Stimulated activated CD4-positive, alpha-beta T cell treated with anti-CD3 and anti-CD28 coated beads, TNF-alpha, amount 100 ng/mL, for 24 hours (primary cell): ENCODE measurements at regions not wholly inside any gene's neighbourhood (a gene's known extent, or its start where the extent isn't known, plus 50 kb on each side); places are given as distances from the start of the nearest gene placed in this dataset.
"Not testable (repeated sequence)": the region's sequence is repeated elsewhere in the genome, so short reads cannot be mapped to it uniquely, and the experiment has no call there.

Experiments
- DNase-seq, 3 experiments: peaks; one replicate each; pipeline ENCODE4 v3.0.0-alpha.2; 2020; ENCODE audit warnings: low read depth in 3 of 3

DNA sequence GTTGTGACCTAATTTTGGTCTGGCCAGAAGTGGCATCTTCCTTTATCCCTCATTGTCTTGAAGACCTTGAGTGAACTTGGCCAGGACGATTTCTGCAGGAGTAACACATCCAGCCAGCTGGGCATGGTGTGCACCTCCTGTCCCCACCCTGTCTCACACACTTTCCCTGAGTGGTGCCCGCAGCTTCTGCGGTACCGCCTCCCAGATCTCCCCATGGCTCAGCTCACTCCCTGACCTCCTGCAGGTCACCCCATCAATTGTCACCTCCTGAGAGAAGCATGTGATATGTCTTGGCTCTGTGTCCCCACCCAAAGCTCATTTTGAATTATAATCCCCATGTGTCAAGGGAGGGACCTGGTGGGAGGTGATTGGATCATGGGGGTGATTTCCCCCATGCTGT lies 50.2 kb upstream of the TP53I11 start:
- DNase-seq = no peak

DNA sequence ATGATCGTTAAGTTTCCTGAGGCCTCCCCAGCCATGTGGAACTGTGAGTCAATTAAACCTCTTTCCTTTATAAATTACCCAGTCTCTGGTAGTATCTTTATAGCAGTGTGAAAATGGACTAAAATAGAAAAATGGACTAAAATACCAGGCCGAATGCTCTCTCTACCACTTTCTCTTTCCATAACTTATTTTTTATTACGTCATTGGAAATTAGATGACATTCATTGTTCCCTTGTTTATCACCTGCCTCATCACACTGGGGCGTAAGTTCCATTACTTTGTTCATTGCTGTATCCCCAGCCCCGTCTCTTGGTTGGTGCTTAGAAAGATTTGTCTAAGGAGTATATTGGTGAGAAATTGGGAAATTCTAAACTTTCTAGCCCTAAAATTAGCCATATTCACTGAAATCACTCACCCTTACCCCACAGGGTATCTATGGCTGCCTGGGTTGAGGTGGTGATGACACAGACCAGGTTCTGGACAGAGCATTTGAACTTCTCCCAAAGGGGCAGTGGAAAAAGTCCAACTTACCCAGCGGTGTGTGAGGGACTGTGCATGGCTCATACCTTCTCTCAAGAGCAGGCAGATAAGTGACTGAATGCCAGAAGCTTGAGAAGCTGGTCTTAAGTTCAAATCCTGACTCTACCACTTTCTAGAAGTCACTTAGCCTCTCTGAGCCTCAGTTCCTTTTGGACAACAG lies 50.9 kb upstream of the TP53I11 start:
- no peak for DNase-seq

DNA sequence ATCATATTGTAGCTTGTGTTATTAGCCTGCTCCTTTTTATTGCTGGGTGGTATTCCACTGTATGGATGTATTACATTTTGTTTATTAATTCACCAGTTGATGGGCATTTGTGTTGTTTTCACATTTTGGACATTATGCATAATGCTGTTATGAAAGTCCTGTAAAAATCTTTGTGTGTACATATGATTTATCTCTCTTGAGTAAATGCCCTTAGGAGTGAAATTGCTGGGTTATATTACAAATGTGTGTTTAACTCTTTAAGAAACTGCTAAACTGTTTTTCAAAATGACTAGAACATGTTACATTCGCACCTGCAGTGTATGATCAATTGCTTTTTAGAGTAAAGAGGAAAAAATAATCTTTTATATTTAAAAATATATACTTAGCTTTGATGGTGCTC lies 54.4 kb upstream of the TP53I11 start:
- no peak for DNase-seq

DNA sequence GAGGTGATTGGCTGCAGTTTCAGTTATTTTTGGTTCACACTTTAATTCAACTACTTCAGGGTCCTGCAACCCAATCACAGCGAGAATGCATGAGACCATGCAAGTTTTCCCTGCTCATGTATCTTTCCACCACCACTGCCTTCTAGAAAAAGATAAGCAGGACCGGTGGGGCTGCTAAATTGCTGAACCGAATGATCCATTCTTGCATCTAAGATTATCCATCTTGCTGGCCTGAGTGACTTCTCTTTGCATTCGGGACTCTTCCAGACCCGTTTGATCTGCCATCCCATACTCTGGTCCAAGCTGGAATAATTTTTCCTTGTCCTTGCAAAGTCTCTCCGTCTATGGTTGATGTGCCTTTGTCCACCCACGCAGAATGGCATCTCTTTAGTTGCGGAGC lies 56.3 kb upstream of the TP53I11 start:
- DNase-seq = no peak

DNA sequence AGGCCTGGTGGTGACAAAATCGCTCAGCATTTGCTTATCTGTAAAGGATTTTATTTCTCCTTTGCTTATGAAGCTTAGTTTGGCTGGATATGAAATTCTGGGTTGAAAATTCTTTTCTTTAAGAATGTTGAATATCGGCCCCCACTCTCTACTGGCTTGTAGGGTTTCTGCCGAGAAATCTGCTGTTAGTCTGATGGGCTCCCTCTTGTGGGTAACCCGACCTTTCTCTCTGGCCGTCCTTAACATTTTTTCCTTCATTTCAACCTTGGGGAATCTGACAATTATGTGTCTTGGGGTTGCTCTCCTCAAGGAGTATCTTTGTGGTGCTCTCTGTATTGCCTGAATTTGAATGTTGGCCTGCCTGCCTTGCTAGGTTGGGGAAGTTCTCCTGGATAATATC lies 65.3 kb upstream of the TP53I11 start:
- DNase-seq = not testable (repeated sequence)

DNA sequence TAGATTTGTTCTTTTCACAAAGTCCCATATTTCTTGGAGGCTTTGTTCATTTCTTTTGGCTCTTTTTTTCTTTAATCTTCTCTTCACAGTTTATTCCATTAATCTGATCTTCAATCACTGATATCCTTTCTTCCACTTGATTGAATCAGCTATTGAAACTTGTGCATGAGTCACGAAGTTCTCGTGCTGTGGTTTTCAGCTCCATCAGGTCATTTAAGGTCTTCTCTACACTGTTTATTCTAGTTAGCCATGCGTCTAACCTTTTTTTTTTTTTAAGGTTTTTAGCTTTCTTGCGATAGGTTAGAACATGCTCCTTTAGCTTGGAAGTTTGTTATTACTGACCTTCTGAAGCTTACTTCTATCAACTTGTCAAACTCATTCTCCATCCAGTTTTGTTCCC lies 65.8 kb upstream of the TP53I11 start:
- not testable (repeated sequence) for DNase-seq

DNA sequence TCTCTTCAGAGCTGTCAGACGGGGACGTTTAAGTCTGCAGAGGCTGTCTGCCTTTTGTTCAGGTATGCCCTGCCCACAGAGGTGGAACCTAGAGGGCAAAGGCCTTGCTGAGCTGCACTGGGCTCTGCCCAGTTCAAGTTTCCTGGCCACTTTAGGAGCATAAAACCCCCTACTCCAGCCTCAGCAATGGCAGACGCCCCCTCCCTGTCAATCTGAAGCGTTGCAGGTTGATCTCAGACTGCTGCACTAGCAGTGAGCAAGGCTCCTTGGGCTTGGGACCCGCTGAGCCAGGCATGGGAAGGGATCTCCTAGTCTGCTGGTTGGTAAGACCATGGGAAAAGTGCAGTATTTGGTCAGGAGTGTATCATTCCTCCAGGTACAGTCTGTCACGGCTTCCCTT lies 66.6 kb upstream of the TP53I11 start:
- no peak for DNase-seq

DNA sequence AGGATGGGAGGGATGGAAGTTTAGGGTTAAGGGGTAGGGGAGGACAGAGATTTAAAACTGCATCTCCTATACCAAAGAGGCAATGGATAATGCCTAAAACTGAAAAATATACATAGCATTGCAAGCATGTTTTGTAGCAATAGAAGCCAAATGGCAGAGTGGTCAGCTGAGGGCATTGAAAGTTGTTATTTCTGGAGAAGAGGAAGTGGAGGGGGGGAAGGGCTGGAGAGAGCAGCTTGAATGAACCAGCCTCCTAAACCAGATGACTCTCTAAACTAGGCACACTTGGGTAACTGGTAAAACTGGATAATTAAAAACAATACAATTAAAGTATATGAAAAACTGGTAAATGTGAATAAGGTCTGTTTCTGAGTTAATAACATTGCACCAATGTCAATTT lies 70.3 kb upstream of the TP53I11 start:
- no peak for DNase-seq

DNA sequence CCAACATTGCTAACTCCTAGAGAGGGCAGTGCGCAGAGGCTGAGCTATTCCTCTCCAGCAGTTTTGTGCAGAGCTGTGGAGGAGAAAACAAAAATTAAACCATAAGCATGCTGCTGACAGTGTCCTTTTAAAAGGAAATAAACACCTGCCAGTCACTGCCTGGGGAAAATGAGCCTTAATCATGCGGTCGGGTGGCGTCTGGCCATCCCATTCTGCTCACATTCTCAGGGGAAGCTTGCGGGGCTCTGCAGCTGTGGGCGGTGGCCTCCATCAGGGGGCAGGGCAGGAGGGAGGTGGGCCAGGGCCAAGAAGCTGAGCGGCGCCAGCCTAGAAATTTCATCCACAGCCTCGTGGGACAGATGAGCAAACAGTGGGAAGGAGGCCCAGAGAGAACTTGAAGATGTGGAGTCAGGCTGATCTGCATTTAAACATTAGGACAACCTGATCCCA lies 71.0 kb upstream of the TP53I11 start:
- no peak for DNase-seq

DNA sequence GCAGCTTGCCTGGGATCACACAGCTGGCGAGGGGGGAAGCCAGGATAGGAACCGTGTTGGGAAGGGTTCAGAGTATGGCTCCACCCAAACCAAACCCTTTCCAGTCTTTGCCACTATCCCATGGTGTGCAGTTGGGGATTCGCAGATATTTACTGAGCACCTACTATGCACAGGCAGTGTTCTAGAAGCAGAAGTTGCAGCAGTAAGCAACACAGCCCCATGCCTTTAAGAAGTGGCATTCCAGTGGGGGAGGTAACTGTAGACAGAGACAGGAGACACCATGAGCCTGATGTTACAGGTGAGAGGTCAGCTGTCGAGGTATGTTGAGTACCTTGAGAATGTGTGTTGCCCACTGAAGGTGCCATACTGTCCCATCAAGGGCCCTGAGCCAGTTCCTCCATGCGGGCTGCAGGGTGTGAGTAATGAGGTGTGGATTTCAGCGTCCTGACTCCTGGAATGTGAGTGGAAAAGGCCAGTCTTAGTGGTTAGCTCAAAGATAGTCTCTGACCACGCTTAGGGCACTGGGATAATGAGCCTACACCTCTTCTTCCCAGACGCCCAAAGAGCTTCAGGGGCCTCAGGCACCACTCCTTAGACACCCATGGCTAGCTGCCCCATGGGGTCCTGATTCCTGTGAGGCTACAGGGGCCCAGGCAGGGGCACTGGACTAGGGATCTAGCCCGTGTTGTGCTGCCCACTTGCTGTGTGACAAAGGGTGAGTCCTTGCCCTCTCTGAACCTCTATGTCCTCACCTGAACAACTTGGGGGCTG lies 71.8 kb upstream of the TP53I11 start:
- no peak for DNase-seq

DNA sequence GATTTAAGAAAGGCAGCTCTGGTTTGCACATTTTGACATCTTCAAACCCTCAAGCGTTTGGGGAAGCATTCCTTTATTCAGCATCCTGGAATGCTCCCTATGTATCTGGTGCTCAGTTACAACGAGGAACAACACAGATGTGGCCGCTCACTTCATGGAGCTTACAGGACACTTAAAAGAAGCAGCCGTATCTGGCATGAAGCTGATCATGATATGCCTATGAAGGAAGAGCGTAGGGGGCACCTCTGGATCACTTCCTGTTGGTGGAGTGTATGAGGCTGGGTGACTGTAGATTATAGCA lies 72.3 kb upstream of the TP53I11 start:
- no peak for DNase-seq

DNA sequence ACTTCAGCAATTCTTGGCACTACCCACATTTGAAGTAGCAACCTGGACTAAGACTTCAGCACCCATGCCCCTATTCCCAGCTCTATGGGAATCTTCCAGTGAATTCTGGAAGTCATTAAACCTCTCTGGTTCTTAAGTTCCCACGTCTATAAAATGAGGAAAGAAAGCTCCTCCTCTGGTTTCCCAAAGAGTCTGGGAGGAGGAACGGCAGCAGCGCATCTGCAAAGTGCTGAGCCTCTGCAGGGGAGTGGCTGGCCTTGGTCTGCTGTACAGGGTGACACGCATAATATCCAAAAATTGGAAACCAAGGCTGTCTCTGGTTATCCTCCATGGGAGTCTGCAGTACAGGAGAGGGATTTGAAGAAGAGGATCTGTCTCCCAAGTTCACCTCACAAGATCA lies 73.6 kb upstream of the TP53I11 start:
- no peak for DNase-seq

DNA sequence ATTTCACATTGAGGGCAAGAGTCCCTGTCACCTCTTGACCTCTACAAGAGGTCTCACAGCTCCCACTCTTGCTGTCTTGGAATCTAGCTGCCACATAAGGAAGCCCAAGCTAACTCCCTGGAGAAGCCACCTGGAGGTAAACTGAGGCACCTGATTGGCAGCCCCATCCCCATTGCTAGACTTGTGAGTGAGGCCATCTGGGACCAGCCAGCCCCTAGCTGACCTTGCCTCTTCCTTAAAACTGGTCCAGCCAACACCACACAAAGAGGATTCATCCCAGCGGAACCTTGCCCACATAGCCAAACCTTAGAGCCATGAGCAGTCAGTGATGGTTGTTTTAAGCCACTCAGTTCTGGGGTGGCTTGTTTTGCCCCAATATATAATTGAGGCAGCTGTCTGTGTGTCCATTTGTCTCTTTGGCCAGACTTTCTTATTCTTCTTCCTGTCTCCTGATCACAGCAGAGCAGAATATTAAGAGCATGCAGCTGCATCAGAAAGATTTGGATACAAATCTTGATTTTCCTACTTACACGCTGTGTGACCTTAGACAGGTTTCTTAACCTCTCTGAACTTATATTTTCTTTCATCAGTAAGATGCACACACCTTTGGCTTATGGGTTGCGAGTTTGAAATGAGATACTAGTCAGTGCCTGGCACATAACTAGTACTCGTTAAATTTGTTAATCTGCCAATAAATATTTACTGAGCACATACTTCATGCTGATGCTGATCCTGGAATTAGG lies 74.3 kb upstream of the TP53I11 start:
- DNase-seq = no peak

DNA sequence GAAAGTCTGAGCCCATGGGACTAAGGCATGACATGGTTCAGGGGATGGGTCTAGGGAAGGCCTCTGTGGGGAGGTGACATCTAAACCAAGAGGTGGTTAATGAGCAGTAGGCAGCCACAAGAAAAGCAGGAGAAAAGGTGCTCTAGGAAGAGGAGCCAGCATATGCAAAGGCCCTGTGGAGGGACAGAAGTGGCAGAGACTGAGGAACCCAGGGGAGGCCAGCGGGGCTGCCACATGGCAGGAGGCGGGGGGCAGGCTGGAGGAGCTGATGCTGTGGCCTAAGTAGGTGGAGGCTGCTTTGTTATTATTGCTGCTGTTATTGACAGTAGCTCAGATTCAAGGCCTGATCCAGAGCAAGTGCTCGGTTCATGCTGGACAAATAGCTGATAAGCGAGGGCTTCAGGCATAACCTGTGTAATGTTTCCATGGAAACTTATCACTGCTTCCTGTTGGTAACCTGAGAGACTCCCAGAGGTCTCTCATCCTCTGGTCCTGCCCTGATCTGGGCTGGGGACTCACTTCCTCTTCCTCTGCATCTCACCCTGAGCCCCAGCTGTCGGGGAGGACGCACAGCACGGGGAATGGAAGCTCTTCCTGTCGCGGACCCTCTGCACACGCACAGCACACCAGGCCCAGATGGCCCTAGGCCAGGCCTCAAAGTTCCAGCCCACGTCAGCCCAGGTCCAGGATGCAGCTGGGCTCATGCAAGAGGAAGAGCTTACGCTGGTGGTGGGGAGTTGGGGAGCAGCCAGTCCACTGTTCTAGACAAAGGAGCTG lies 75.2 kb upstream of the TP53I11 start:
- peak in 1 of 3 experiments; percentile 7 for DNase-seq

DNA sequence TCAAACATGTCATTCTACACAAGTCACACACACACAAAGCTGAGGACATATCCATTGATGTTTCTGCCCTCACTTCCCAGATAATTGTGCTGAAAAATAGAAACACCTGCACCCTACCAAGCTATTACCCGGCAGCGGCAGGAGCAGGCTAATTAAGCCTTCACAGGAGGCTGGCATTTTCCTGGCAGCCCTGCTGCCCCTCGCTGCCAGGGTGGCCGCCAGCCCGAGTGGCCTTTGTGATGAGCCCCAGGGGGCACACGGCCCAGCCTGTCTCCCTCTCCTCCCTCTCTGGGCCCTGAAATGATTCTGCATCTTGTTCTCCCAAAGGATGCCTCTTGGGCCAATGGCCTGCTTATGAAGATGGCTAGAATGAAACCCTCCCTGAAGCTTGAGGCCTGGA lies 76.2 kb upstream of the TP53I11 start:
- no peak for DNase-seq

DNA sequence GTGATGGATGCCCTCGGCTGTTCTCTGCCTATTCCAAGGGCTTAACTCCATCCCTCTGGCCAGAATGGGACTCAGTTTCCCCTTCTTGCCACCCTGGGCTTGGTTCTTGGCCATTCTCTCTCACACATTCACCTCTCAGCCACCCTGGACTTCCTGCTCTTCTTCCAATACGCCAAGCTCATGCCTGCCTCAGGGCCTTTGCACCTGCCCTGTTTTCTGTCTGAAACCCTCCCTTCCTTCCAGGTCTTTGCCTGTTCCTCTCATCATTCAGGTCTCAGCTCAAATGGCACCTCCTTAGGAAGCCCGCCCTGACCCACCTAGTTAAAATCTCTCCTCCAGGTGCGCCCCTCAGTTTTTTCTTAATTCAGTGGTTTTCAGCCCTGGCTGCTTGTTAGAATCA lies 76.6 kb upstream of the TP53I11 start:
- DNase-seq = no peak

DNA sequence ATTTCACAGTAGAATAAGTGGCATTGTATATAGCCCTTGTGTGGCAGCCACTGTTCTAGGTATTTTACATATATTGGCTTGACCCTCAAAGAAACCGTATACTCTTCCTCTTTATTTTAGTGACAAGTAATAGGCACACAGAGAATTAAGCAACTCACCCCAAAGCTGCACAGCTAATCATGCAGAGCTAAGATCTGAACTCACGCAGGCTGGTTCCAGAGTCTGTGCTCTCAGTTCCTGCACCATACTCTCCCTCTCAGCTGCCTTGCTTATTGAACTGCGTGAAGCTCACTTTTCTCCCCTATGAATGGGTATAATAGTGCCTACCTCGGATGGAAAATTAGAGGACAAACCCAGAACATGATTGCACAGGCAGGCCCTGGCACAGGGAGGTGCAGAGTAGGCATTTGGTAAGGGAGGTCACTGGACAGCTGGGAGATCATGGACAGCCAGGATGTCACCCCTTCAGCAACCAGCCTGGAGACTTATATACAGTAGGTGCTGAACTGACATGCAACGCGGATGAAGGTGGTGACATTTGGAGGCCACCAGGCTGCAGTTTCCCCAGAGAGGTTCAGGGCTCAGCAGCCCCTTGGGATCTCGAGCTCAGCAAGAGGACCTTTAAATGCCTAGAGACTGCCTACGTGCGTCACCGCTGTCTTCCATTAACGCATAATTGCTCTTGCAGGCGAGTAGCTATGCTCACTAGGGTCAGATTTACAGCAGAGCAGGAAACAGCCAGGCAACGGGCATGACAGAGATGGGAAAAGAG lies 78.4 kb upstream of the TP53I11 start:
- no peak for DNase-seq

DNA sequence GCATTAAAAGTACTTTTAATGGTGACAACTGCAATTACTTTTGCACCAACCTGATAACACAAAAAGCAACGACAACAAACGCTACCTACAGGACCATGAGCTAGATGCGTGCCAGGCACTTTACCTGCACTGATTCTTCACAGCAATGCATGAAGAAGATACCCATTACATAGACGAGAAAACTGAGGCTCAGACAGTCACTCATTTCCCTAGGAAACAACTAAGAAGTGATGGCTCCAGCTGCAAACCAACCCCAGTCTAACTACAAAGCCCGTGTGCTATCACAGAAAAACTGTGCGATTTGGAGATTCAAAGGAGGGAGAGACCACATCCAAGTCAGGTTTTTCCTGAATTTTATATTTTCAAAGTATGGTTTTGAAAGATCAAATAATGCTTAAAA lies 80.1 kb upstream of the TP53I11 start:
- no peak for DNase-seq

DNA sequence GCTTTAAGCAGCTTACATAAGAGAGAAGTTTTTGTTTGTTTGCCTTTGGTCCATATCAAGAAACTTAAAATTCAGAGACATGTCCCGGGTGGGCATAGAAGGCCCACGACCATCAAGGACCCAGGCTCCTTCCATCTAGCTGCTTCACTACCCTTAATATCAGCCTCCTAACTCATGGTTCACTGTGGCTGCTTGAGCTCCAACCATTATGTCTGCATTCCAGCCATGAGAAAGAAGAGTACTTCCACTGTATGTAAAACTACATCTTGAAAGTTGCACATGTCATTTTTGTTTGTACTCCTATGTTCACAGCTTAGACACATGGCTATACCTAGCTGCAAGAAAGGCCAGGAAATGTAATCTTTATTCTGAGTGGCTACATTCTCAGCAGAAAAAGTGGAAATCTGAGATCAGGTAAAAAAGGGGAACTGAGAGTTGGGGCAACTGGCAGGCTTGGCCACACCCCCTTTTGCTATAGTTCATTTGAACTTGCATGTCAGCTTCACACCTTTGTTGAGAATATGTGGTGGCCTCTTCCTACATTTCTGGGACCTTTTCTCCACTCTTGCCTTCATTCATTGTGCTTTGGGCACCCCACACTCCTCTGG lies 81.3 kb upstream of the TP53I11 start:
- no peak for DNase-seq

DNA sequence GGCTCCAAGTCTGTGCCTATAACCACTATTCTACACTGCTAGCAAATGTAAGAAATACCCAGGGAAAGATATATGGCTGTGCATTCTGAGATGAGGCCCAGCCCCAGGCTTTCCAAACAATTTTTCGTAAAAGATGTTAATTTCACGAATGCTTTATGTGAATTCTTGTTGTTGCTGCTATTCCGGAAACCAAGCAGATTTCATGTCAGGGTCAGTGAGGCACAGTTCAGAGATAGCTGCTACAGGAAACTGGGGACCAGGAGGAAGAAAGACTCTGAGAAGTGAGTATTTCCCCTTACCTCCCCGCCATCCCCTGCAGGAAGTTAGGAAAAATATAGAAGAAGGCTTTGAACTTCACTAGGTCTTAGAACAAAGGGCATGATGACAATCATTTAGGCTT lies 84.7 kb upstream of the TP53I11 start:
- DNase-seq = no peak

DNA sequence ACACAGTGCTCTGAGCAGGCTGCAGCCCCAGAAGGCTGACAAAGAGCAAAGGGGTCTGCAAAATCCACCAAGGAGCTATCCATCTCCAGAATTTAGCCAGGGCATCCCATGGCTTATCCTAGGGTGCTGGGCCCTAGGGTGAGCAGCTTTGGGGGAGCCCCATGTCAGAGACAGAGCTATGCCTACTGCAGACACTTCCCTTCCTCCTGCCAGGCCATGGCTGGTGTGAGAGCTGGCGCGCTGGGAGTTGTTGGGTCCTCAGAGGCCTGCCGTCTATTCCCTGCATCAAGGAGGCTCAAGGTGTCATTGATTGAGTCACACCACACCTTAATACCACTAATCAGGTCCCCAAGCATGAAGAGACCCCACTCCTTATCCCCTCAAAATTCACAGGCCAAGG lies 85.3 kb upstream of the TP53I11 start:
- no peak for DNase-seq
